ENCODE measurements at regions not wholly inside any gene's neighbourhood (a gene's known extent, or its start where the extent isn't known, plus 50 kb on each side); places are given as distances from the start of the nearest gene placed in this dataset.

- TF ChIP-seq, protein P1, sequence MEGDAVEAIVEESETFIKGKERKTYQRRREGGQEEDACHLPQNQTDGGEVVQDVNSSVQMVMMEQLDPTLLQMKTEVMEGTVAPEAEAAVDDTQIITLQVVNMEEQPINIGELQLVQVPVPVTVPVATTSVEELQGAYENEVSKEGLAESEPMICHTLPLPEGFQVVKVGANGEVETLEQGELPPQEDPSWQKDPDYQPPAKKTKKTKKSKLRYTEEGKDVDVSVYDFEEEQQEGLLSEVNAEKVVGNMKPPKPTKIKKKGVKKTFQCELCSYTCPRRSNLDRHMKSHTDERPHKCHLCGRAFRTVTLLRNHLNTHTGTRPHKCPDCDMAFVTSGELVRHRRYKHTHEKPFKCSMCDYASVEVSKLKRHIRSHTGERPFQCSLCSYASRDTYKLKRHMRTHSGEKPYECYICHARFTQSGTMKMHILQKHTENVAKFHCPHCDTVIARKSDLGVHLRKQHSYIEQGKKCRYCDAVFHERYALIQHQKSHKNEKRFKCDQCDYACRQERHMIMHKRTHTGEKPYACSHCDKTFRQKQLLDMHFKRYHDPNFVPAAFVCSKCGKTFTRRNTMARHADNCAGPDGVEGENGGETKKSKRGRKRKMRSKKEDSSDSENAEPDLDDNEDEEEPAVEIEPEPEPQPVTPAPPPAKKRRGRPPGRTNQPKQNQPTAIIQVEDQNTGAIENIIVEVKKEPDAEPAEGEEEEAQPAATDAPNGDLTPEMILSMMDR (conservative IDR thresholded peaks at IDR 0.05) = no peak
- TF ChIP-seq ZFX (IDR thresholded peaks at IDR 0.05) = no peak
Measured at GRCh38 chr9:30982301-30982700, 1402.1 kb upstream of the ACO1 start.

Measured in C4-2B (cell line).